ENCODE measurements at regions not wholly inside any gene's neighbourhood (a gene's known extent, or its start where the extent isn't known, plus 50 kb on each side); places are given as distances from the start of the nearest gene placed in this dataset.

GRCh38 chr4:130238121-130238520 lies 1142.2 kb downstream of the C4orf33 start:
- Mint-ChIP-seq H3K4me1 (no peaks in the 10 kb centered on the region), H3K9me3 (peaks cover 4% of the 10 kb centered on the region), H3K27ac (no peak overlapping the region), H3K27me3 (ENCODE audit: low read depth) (no peaks in the 10 kb centered on the region), H3K36me3 (no peaks in the 10 kb centered on the region), H3K4me3 (no peak overlapping the region)
- TF ChIP-seq CTCF (IDR thresholded peaks at IDR 0.05; ENCODE audit: unreplicated experiment), result no peak
- no peak for DNase-seq (ENCODE audit: low spot score in 2 of 2, unreplicated experiment in 2 of 2)

DNA sequence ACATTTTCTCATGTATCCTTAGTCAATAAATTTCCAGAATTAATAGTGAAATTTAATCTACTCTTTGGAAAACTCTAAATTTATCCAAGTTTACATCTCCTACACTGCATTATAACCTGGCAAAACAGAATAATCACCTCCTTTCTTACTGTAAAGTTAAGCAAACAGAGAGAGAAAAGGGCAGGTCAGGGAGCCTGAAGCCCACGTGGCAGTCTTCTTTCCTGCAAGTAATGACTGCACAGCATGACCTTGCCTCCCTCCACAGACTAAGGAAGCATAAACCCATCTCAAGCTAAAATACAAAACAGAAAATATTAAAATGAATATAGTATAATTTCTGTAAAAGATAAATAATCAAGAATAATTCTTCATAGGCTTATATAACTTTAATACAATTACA lies 1153.0 kb downstream of the C4orf33 start:
- H3K27me3 Mint-ChIP-seq (ENCODE audit: low read depth), result peaks cover 1% of the 10 kb centered on the region
- no peak overlapping the region for H3K27ac Mint-ChIP-seq
- no peak for DNase-seq (ENCODE audit: low spot score in 2 of 2, unreplicated experiment in 2 of 2)
- no peaks in the 10 kb centered on the region for H3K36me3 Mint-ChIP-seq
- H3K9me3 Mint-ChIP-seq, result peaks cover 15% of the 10 kb centered on the region
- H3K4me1 Mint-ChIP-seq, result peaks cover 9% of the 10 kb centered on the region
- H3K4me3 Mint-ChIP-seq, result no peak overlapping the region
- no peak for TF ChIP-seq CTCF (IDR thresholded peaks at IDR 0.05; ENCODE audit: unreplicated experiment)

DNA sequence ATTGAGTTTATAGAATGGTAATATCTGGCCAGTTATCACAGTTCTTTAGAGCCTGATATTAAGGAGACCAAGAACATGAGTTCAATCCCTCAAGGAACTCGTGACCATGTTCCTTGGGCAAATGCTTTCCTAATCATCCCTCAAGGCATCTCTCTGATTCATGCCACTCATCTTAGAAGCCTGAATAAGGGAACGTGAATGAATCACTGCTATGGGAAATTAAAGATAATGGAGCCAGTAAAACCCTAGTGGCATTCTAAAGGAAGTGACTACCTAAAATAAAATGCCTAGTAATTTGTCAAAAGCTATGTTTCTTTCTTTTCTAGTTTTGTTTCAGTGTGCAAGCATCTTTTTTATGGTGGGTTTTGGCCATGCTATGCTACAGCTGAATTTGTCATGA lies 1161.3 kb downstream of the C4orf33 start:
- Mint-ChIP-seq H3K9me3 (no peaks in the 10 kb centered on the region), H3K27ac (no peak overlapping the region), H3K4me3 (no peak overlapping the region), H3K4me1 (no peaks in the 10 kb centered on the region), H3K36me3 (no peaks in the 10 kb centered on the region), H3K27me3 (ENCODE audit: low read depth) (no peaks in the 10 kb centered on the region)
- DNase-seq (ENCODE audit: low spot score in 2 of 2, unreplicated experiment in 2 of 2), result no peak
- no peak for TF ChIP-seq CTCF (IDR thresholded peaks at IDR 0.05; ENCODE audit: unreplicated experiment)

DNA sequence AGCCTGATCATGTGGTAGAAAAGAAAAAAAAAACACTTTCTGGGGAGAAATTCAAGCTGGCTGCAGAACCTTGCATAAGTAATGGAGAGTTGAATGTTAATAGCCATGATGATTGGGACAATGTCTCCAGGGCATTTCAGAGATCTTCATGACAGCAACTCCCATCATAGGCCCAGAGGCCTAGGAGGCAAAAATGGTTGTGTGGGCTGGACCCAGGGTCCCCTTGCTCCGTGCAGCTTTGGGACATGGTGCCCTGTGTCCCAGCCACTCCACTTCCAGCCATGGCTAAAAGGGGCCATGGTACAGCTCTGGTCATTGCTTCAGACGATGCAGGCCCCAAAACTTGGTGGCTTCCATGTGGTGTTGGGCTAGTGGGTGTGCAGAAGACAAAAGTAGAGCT lies 1170.9 kb downstream of the C4orf33 start:
- Mint-ChIP-seq H3K4me1 (no peaks in the 10 kb centered on the region), H3K4me3 (no peak overlapping the region), H3K9me3 (peaks cover 28% of the 10 kb centered on the region), H3K27ac (no peak overlapping the region), H3K36me3 (peaks cover 3% of the 10 kb centered on the region), H3K27me3 (ENCODE audit: low read depth) (no peaks in the 10 kb centered on the region)
- no peak for DNase-seq (ENCODE audit: low spot score in 2 of 2, unreplicated experiment in 2 of 2)
- TF ChIP-seq CTCF (IDR thresholded peaks at IDR 0.05; ENCODE audit: unreplicated experiment), result no peak

GRCh38 chr4:130288576-130288975 lies 1192.6 kb downstream of the C4orf33 start:
- no peaks in the 10 kb centered on the region for H3K36me3 Mint-ChIP-seq
- TF ChIP-seq CTCF (IDR thresholded peaks at IDR 0.05; ENCODE audit: unreplicated experiment), result no peak
- no peak overlapping the region for H3K4me3 Mint-ChIP-seq
- H3K9me3 Mint-ChIP-seq, result no peaks in the 10 kb centered on the region
- no peak for DNase-seq (ENCODE audit: low spot score in 2 of 2, unreplicated experiment in 2 of 2)
- H3K27me3 Mint-ChIP-seq (ENCODE audit: low read depth), result no peaks in the 10 kb centered on the region
- no peaks in the 10 kb centered on the region for H3K4me1 Mint-ChIP-seq
- no peak overlapping the region for H3K27ac Mint-ChIP-seq

- H3K27me3 Mint-ChIP-seq (ENCODE audit: low read depth), result no peaks in the 10 kb centered on the region
- H3K9me3 Mint-ChIP-seq, result no peaks in the 10 kb centered on the region
- H3K4me3 Mint-ChIP-seq, result no peak overlapping the region
- no peaks in the 10 kb centered on the region for H3K36me3 Mint-ChIP-seq
- DNase-seq (ENCODE audit: low spot score in 2 of 2, unreplicated experiment in 2 of 2), result no peak
- peaks cover 3% of the 10 kb centered on the region for H3K4me1 Mint-ChIP-seq
- no peak overlapping the region for H3K27ac Mint-ChIP-seq
- TF ChIP-seq CTCF (IDR thresholded peaks at IDR 0.05; ENCODE audit: unreplicated experiment), result no peak
These were observed 1197.7 kb downstream of the C4orf33 start for GRCh38 chr4:130293692-130294091.
